ENCODE measurements at regions not wholly inside any gene's neighbourhood (a gene's known extent, or its start where the extent isn't known, plus 50 kb on each side); places are given as distances from the start of the nearest gene placed in this dataset.

GRCh38 chr3:180277041-180277440 is 240.3 kb upstream of the PEX5L start:
- H3K4me1 ChIP-seq: no peaks in the 10 kb centered on the region
- peaks cover 6% of the 10 kb centered on the region for H3K27me3 Mint-ChIP-seq (ENCODE audit: insufficient read depth, unreplicated experiment)
- H3K9me3 ChIP-seq: no peaks in the 10 kb centered on the region
- intact Hi-C loops (cut with micrococcal nuclease; ENCODE audit: unreplicated experiment): no loop called here
- H3K36me3 Mint-ChIP-seq (ENCODE audit: insufficient read depth, unreplicated experiment): no peaks in the 10 kb centered on the region
- no peak overlapping the region for H3K27ac Mint-ChIP-seq (ENCODE audit: unreplicated experiment)
- ChIA-PET CTCF (no interaction called here), POLR2A (no interaction called here)
- no peaks in the 10 kb centered on the region for H3K4me1 Mint-ChIP-seq (ENCODE audit: low read depth, unreplicated experiment)
- H3K36me3 ChIP-seq (ENCODE audit: control insufficient read depth, insufficient read depth, low read length): no peaks in the 10 kb centered on the region
- H3K9me3 Mint-ChIP-seq (ENCODE audit: unreplicated experiment): no peaks in the 10 kb centered on the region
- H3K4me3 ChIP-seq (ENCODE audit: low read depth, low read length): no peak overlapping the region
- BruUV-seq (replicated peaks): no TSS peak
- TF ChIP-seq, protein P1, sequence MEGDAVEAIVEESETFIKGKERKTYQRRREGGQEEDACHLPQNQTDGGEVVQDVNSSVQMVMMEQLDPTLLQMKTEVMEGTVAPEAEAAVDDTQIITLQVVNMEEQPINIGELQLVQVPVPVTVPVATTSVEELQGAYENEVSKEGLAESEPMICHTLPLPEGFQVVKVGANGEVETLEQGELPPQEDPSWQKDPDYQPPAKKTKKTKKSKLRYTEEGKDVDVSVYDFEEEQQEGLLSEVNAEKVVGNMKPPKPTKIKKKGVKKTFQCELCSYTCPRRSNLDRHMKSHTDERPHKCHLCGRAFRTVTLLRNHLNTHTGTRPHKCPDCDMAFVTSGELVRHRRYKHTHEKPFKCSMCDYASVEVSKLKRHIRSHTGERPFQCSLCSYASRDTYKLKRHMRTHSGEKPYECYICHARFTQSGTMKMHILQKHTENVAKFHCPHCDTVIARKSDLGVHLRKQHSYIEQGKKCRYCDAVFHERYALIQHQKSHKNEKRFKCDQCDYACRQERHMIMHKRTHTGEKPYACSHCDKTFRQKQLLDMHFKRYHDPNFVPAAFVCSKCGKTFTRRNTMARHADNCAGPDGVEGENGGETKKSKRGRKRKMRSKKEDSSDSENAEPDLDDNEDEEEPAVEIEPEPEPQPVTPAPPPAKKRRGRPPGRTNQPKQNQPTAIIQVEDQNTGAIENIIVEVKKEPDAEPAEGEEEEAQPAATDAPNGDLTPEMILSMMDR (IDR thresholded peaks at IDR 0.05; ENCODE audit: insufficient read depth in 1 of 2, low read depth in 1 of 2, low read length in 1 of 2, severe bottlenecking in 1 of 2, unreplicated experiment in 1 of 2): no peak
- DNase-seq: no peak
- no peaks in the 10 kb centered on the region for H3K27me3 ChIP-seq (replicated peaks; ENCODE audit: control insufficient read depth, insufficient read depth, low read length)
- no peak overlapping the region for H3K4me3 Mint-ChIP-seq (ENCODE audit: unreplicated experiment)

GRCh38 chr3:180278583-180279188 is 241.9 kb upstream of the PEX5L start:
- CTCF ChIA-PET: no interaction called here

DNA sequence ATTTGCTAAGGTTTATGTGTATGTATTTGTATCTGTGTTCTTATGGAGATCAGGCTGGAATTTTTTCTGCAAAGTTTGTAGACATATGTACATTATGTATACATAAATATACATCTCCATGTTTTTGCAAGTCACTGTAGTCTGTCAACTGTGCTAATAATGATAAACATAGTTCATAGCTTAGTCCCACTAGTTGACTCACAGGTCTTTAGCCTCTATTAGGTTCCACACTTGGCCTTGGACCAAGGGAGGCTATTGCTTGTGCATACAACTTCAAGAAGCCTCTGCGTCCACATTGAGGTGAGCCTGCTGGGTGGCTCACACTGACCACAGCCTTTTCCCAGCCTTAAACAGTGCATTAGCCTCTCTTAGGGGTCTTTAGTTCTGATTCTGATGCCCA is 243.8 kb upstream of the PEX5L start:
- no peaks in the 10 kb centered on the region for H3K9me3 Mint-ChIP-seq (ENCODE audit: unreplicated experiment)
- ChIA-PET POLR2A (no interaction called here), CTCF (interaction anchor here (0.6 kb wide), 1 partner anchor 631 kb away, joined by 4 read pairs; no protein-coding TSS in a partner anchor)
- Histone ChIP-seq H3K36me3 (ENCODE audit: control insufficient read depth, insufficient read depth, low read length) (no peaks in the 10 kb centered on the region), H3K9me3 (no peaks in the 10 kb centered on the region), H3K27me3 (replicated peaks; ENCODE audit: control insufficient read depth, insufficient read depth, low read length) (no peaks in the 10 kb centered on the region), H3K4me3 (ENCODE audit: low read depth, low read length) (no peak overlapping the region), H3K4me1 (no peaks in the 10 kb centered on the region)
- H3K27ac Mint-ChIP-seq (ENCODE audit: unreplicated experiment): no peak overlapping the region
- TF ChIP-seq, protein P1 (IDR thresholded peaks at IDR 0.05; ENCODE audit: insufficient read depth in 1 of 2, low read depth in 1 of 2, low read length in 1 of 2, severe bottlenecking in 1 of 2, unreplicated experiment in 1 of 2): no peak
- no peaks in the 10 kb centered on the region for H3K36me3 Mint-ChIP-seq (ENCODE audit: insufficient read depth, unreplicated experiment)
- H3K4me1 Mint-ChIP-seq (ENCODE audit: low read depth, unreplicated experiment): no peaks in the 10 kb centered on the region
- intact Hi-C loops (cut with micrococcal nuclease; ENCODE audit: unreplicated experiment): no loop called here
- no peak for DNase-seq
- BruUV-seq (replicated peaks): no TSS peak
- H3K4me3 Mint-ChIP-seq (ENCODE audit: unreplicated experiment): no peak overlapping the region
- peaks cover 6% of the 10 kb centered on the region for H3K27me3 Mint-ChIP-seq (ENCODE audit: insufficient read depth, unreplicated experiment)

More at GRCh38 chr3:180278583-180279188, 241.9 kb upstream of the PEX5L start:
- Histone ChIP-seq H3K36me3 (ENCODE audit: control insufficient read depth, insufficient read depth, low read length) (no peaks in the 10 kb centered on the region), H3K27me3 (replicated peaks; ENCODE audit: control insufficient read depth, insufficient read depth, low read length) (no peaks in the 10 kb centered on the region), H3K4me3 (ENCODE audit: low read depth, low read length) (no peak overlapping the region), H3K9me3 (no peaks in the 10 kb centered on the region), H3K4me1 (no peaks in the 10 kb centered on the region)
- DNase-seq: no peak
- H3K27ac Mint-ChIP-seq (ENCODE audit: unreplicated experiment): no peak overlapping the region
- no peak overlapping the region for H3K4me3 Mint-ChIP-seq (ENCODE audit: unreplicated experiment)
- TF ChIP-seq, protein P1 (IDR thresholded peaks at IDR 0.05; ENCODE audit: insufficient read depth in 1 of 2, low read depth in 1 of 2, low read length in 1 of 2, severe bottlenecking in 1 of 2, unreplicated experiment in 1 of 2): no peak
- no peaks in the 10 kb centered on the region for H3K4me1 Mint-ChIP-seq (ENCODE audit: low read depth, unreplicated experiment)
- no peaks in the 10 kb centered on the region for H3K9me3 Mint-ChIP-seq (ENCODE audit: unreplicated experiment)
- POLR2A ChIA-PET: no interaction called here
- H3K36me3 Mint-ChIP-seq (ENCODE audit: insufficient read depth, unreplicated experiment): no peaks in the 10 kb centered on the region
- H3K27me3 Mint-ChIP-seq (ENCODE audit: insufficient read depth, unreplicated experiment): peaks cover 6% of the 10 kb centered on the region
- intact Hi-C loops (cut with micrococcal nuclease; ENCODE audit: unreplicated experiment): no loop called here
- BruUV-seq (replicated peaks): no TSS peak

Data from Caco-2 (cell line).